HepG2 (cell line): ENCODE measurements at regions not wholly inside any gene's neighbourhood (a gene's known extent, or its start where the extent isn't known, plus 50 kb on each side); places are given as distances from the start of the nearest gene placed in this dataset.

Experiments used
- CEBPB ChIP-seq: IDR thresholded peaks from 2 replicates; pipeline ENCODE4 v1.6.1; 2011; ENCODE audit warnings: low read depth, low read length, improper control_type of control experiment, borderline replicate concordance
- CEBPZ ChIP-seq: IDR thresholded peaks from 2 replicates; pipeline ENCODE4 v1.6.1; 2012; ENCODE audit warnings: low read length, improper control_type of control experiment
- CHCHD3 ChIP-seq: sonication (generic); formaldehyde crosslinking; IDR thresholded peaks from 2 replicates; pipeline ENCODE4 v1.8.0; 2022; ENCODE audit warnings: mild to moderate bottlenecking, missing genetic modification reagents, moderate library complexity
- CHD2 ChIP-seq: IDR thresholded peaks from 2 replicates; pipeline ENCODE4 v1.6.1; 2011; ENCODE audit warnings: low read depth, low read length, improper control_type of control experiment
- ETV6 ChIP-seq: sonication (generic); formaldehyde crosslinking; conservative IDR thresholded peaks from 2 replicates; pipeline ENCODE4 v1.4.0; 2020; ENCODE audit warnings: missing genetic modification reagents
- PITX1 ChIP-seq: sonication (generic); formaldehyde crosslinking; IDR thresholded peaks from 2 replicates; pipeline ENCODE4 v1.5.1; 2020; ENCODE audit warnings: mild to moderate bottlenecking, missing genetic modification reagents
- PLRG1 ChIP-seq: fragments of 450-650 bp; conservative IDR thresholded peaks from 2 replicates; pipeline ENCODE4 v1.6.1; 2016
- PRDM10 ChIP-seq: sonication (generic); formaldehyde crosslinking; IDR thresholded peaks from 2 replicates; pipeline ENCODE4 v1.4.0; 2020; ENCODE audit warnings: low read depth, missing genetic modification reagents
- SIX1 ChIP-seq: sonication (generic); formaldehyde crosslinking; IDR thresholded peaks from 2 replicates; pipeline ENCODE4 v1.4.0; 2020; ENCODE audit warnings: missing genetic modification reagents, borderline replicate concordance
- SP2 ChIP-seq: sonication (generic); formaldehyde crosslinking; IDR thresholded peaks from 2 replicates; pipeline ENCODE4 v1.5.1; 2020; ENCODE audit warnings: mild to moderate bottlenecking, missing genetic modification reagents
- ZNF280B ChIP-seq: sonication (generic); formaldehyde crosslinking; IDR thresholded peaks from 2 replicates; pipeline ENCODE4 v1.5.0; 2020; ENCODE audit warnings: missing genetic modification reagents, mild to moderate bottlenecking, borderline replicate concordance
- TF ChIP-seq, protein P1 (sequence below): sonication (generic); formaldehyde crosslinking; conservative IDR thresholded peaks from 2 replicates; pipeline ENCODE4 v1.8.0; 2022; ENCODE audit warnings: mild to moderate bottlenecking, moderate library complexity, missing genetic modification reagents
- TF ChIP-seq, protein P2 (sequence below): sonication (generic); formaldehyde crosslinking; IDR thresholded peaks from 2 replicates; pipeline ENCODE4 v1.8.0; 2022; ENCODE audit warnings: mild to moderate bottlenecking, missing genetic modification reagents, moderate library complexity

DNA sequence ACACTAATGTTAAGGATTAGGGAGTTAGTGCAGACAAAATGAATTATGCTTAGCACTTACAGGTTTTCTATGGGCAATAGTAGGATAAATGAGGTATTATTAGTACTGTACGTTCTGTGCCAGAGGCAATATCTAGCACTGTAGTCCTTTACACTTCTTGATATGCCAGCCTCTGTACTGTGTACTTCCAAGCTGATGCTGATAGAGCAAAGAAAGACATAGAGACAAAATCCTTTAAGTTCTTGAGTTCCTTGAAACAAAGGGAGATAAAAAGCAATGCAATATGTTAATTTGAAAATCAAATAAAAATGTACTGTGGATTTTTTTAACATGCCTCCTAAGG, 1234.0 kb upstream of the NXPH2 start (continued):
- TF ChIP-seq CEBPZ (no peak), SIX1 (CRISPR knock-in tag) (no peak), PLRG1 (no peak), CHCHD3 (CRISPR knock-in tag) (no peak), CHD2 (no peak), PITX1 (CRISPR knock-in tag) (no peak), CEBPB (no peak), ETV6 (CRISPR knock-in tag) (no peak), PRDM10 (CRISPR knock-in tag) (no peak), ZNF280B (no peak), SP2 (CRISPR knock-in tag) (no peak)
- TF ChIP-seq, protein P1, sequence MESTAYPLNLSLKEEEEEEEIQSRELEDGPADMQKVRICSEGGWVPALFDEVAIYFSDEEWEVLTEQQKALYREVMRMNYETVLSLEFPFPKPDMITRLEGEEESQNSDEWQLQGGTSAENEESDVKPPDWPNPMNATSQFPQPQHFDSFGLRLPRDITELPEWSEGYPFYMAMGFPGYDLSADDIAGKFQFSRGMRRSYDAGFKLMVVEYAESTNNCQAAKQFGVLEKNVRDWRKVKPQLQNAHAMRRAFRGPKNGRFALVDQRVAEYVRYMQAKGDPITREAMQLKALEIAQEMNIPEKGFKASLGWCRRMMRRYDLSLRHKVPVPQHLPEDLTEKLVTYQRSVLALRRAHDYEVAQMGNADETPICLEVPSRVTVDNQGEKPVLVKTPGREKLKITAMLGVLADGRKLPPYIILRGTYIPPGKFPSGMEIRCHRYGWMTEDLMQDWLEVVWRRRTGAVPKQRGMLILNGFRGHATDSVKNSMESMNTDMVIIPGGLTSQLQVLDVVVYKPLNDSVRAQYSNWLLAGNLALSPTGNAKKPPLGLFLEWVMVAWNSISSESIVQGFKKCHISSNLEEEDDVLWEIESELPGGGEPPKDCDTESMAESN, result no peak
- TF ChIP-seq, protein P2, sequence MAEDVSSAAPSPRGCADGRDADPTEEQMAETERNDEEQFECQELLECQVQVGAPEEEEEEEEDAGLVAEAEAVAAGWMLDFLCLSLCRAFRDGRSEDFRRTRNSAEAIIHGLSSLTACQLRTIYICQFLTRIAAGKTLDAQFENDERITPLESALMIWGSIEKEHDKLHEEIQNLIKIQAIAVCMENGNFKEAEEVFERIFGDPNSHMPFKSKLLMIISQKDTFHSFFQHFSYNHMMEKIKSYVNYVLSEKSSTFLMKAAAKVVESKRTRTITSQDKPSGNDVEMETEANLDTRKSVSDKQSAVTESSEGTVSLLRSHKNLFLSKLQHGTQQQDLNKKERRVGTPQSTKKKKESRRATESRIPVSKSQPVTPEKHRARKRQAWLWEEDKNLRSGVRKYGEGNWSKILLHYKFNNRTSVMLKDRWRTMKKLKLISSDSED (CRISPR knock-in tag), result no peak
